Fibroblast of skin of right biceps (primary cell): ENCODE measurements at regions not wholly inside any gene's neighbourhood (a gene's known extent, or its start where the extent isn't known, plus 50 kb on each side); places are given as distances from the start of the nearest gene placed in this dataset.
"Not testable (repeated sequence)": the region's sequence is repeated elsewhere in the genome, so short reads cannot be mapped to it uniquely, and the experiment has no call there.

ENCODE experiments used
- DNase-seq: peaks from one replicate; pipeline ENCODE4 v3.0.0-alpha.2; 2013

- DNase-seq, result no peak
These were observed 82.0 kb upstream of the ACSL1 start for GRCh38 chr4:184907810-184908209.

DNA sequence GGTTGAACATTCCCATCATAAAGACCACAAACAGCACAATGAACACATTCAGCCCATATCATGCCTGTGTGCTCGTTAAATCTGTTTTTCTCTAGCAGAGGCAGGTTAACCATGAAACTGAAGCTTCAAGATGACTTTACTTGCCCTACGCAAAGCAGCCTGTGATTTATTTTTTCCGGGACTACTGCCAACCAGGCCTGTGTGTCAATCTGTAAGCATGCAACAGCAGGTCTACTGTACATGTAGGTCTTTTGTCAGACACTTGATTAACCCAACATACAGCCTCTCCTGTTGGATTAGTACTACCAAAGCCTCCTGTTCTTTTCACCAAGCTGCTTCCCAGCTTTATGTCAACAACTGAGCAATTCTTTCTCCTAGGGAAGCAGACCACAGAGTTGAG lies 85.5 kb upstream of the ACSL1 start:
- peak; percentile 56 for DNase-seq

DNA sequence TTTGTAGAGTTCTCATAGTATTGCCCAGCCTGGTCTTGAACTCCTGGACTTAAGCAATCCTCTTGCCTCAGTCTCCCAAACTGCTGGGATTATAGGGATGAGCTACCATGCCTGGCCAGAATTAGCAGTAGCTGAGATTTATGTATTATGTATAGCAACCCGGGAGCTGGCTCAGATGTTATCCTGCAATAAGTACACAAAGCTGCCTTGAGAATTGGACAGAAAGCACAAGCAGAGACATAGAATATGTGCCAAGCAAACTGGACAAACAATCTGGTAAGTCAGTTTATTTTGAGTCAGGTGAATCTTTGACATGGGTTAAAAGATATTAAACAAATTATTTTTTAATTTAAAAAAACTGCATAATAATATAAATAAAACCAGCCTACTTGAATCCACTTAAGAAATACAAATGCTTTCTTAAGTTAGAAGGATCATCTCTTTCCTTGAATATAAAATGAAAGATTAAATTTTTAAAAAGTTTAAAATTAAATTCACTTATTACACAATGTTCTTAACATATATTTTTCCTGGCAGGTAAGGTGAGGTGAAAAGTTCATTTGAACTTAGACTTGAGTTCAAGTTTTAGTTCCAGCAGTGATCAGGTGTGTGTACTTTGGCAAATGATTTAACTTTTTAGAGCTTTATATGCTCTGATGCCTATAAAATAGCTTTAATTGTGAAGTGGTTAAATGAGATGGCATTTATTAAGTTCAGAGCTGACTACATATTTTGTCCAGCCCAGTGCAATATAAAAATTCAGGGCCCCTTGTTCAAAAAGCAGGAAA lies 87.8 kb upstream of the ACSL1 start:
- DNase-seq, result no peak

- not testable (repeated sequence) for DNase-seq
These were observed 93.0 kb upstream of the ACSL1 start for GRCh38 chr4:184918799-184919198.

DNA sequence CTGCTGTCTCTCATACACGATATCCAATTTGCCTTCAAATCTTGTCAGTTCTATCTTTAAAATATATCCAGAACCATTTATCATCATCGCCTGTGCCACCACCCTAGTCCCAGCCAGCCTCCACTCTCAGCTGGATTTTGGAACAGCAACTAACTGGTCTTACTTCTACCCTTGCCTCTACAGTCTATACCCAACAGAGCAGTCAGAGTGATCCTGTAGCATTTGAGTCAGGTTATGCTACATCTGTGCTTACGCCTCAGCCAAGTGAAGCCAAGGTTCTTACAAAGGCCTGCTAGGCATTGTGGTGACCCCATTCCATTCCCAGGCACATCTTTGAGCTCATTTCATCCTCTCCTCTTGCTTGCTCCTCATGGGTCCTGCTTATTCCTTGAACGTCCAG lies 95.7 kb upstream of the ACSL1 start:
- DNase-seq, result no peak

DNA sequence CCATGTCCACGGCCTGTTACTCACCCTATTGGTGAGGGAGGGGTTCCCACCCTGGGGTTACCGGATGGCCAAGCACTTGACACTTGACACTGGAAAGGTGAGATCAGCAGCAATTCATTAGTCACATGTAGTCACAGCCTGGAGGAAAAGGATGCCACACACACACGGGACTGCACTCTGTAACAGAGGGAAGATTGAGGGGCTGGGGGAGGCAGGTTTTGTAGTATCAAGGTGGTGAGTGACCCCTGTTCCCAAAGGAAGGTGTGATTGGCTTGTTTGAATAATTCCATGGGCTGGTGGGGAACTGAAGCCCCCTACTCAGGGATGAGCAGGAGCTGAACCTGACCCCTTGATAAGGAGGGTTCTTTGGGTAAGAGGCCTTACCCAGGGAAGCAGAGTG lies 96.0 kb upstream of the HELT start:
- DNase-seq, result no peak

GRCh38 chr4:184924516-184924915 lies 93.8 kb upstream of the HELT start:
- no peak for DNase-seq

DNA sequence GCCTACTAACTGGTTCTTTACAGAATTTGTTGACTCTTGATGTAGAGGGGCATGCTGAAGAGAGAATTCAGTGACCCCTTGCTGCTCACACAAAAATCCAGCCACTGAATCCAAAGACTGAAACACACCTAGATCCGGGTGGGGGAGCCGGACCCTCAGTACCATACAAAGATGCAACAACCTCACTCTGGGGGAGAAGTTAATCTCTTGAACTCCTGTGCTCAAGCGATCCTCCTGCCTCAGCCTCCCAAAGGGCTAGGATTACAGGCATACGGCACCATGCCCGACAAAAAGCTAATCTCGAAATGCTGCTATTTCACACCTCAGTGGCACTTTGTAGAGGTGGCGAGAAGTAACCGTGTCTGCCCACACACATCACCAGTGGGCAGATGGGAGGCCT lies 88.8 kb upstream of the HELT start:
- DNase-seq, result no peak

DNA sequence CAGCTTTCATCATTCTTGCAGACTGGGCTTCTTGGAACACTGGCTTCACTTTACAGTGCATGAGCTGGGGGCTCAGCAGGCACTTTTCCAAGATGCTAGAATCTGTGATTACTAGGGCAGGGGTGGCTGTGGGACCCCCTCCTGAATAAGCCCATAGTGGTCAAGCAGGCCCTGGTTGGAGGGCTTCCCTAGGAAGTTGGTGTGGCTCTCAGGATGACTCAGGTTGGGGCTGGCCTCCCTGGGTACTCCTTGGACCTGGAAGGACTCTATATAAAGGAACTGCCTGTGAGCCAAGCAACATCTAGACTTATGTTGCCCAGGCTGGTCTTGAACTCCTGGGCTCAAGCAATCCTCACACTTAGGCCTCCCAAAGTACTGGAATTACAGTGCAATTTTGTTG lies 88.3 kb upstream of the HELT start:
- DNase-seq, result no peak

- no peak for DNase-seq
These were observed 85.9 kb upstream of the HELT start for GRCh38 chr4:184932343-184932742.

- DNase-seq, result no peak
These were observed 85.0 kb upstream of the HELT start for GRCh38 chr4:184933311-184933710.

DNA sequence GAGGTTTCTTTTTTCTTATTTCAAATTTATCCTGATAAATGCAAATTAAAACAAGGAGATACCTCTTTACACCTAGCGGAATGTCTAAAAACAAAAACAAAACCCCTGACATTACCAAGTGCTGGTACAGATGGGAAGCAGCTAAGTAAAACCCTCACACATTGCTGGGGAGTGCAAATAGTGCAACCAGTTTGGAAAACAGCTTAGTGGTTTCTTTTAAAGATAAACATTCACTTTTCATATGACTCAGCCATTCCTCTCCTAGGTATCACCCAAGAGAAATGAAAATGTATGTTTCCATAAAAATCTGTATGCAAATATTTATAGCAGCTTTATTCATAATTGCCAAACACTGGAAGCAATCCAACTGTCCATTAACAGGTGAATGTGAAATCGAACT lies 84.1 kb upstream of the HELT start:
- no peak for DNase-seq

DNA sequence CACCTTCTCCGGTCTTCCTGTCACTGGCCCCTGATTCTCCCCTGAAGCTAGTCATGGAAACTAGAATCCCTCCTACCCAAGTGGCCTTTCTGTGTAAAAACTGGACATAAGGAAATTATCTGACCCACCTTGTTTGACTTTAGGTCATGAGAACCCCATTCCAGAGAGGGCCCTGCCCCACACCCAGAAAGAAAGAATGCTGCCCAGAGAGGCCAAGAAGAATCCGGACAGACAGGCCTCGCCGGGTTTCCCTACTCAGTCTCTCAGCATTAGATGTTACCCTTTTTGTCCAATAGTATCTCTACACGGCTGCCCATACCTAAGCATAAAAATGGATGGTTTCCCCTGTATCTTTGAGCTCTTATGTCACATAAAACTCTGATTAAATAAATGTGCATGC lies 83.3 kb upstream of the HELT start:
- no peak for DNase-seq

- no peak for DNase-seq
These were observed 82.2 kb upstream of the HELT start for GRCh38 chr4:184936071-184936470.

GRCh38 chr4:184937030-184937710 lies 81.1 kb upstream of the HELT start:
- DNase-seq, result no peak

DNA sequence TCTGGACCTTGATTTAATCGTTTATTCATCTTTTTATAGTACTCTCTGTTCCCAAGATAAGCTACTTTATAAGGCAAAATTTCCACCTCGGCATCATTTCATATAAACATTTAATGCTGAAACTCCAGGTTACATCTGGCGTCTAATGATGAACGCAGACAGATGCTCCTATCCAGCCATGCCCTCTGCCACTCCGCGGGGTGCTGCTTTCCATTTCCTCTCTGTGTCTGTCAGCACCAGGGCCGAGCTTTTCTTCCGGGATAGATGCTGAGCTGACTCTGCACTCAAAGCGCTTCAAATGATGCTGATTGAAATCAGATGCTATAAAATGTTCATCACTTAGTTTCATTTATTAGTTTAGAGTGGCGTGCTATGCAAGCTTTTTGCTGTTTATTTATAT lies 80.5 kb upstream of the HELT start:
- DNase-seq, result no peak

DNA sequence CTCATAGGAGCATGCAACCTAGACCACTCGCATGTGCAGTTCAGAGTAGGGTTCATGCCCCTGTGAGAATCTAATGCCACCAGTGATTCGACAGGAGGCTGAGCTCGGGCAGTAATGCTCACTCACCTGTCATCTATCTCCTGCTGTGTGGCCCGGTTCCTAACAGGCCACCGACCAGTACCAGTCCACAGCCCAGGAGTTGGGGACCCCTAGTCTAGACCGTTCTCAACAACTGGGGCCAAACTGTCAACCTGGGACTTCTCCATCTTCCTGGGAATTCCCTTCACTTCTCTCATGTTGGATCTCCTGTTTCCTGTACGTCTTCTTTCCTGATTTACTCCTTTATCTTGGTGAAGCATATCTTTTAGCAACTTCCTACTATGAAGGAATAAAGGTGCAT lies 79.4 kb upstream of the HELT start:
- no peak for DNase-seq

- DNase-seq, result no peak
These were observed 78.3 kb upstream of the HELT start for GRCh38 chr4:184939978-184940377.

DNA sequence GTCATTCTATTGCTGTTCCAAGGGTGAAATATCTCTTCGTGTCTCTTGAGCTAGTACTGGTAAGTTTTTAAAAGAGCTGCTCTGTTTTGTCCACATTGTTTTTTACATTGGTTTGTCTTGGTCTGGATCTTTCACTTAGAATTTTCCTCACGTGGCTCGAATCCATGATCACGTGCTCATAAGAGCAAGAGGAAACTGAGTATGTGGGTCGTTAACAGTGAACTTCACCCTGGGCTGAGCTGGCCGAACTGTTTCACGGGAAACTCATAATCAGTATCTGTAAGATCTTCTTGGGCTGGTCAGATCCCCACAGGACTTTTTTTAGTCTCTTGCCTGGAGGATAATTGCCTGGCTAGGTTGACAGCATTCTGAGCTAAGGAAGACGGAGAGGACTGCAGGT lies 77.8 kb upstream of the HELT start:
- DNase-seq, result no peak

DNA sequence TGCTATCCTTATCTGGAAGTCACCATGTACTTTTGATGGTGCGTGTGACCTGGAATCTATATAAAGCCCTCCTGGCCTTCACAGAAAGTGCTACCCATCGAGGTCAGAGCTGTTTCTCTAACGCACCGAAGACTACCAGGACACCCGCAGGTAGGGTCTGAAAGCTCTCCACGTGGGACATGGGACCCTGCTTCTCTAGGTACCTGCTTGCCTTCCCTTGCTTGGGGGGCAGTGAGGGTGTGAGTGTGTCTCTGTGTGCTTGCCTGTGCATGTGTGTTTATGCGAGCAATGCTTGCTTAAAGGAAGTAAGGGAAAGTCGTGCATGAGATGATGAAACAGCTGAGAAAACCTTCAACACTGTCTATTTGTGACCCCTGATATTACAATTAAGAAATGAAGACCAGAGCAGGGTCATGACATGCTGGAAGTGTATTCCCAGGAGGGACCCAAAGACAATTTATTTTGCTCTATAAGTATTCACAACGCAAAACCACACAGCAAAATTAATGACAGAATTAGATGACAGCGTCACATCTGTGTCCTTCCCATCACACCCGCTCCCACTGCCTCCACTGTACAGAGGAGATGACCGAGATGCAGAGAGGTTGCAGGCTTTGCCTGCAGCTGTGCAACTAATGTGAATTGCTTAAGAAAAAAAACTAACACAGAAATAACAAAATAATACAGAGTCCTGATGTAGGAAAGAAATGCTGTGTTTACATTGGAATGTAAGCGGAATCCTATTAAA lies 76.4 kb upstream of the HELT start:
- DNase-seq, result no peak

- no peak for DNase-seq
These were observed 75.6 kb upstream of the HELT start for GRCh38 chr4:184942444-184943425.

DNA sequence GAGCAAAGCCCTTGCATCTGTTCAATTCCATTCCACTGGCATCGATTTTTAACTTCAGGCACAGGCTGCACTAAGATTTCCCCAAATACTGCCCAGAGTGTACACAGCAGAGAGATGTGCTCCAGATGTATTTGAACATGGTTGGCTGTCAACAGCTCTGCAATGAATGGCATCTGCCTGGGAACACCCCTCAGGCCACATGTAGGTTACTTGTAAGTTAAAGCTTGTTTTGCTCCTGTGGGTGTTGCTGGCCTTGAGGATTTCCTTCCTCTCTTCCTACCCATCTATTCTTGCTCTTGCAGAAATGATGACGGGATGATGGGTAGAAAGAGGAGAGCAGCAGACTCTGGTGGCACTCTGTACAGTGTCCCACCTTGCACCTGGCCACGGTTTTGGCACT lies 69.3 kb upstream of the HELT start:
- DNase-seq, result no peak
